A549 (cell line): ENCODE measurements at regions not wholly inside any gene's neighbourhood (a gene's known extent, or its start where the extent isn't known, plus 50 kb on each side); places are given as distances from the start of the nearest gene placed in this dataset.

Experiments used
- ATAC-seq, 2 experiments: fragments of 200-7000 bp in 1 of 2; fragments of >200 bp in 1 of 2; cut with Nextera tagmentation in 1 of 2; cut with Tn5 transposase in 1 of 2; 3 replicates each; pipeline versions ENCODE4 v1.8.0 to v1.9.1; 2018 to 2020; ENCODE audit warnings: mild to moderate bottlenecking in 1 of 2, moderate library complexity in 1 of 2
- CTCF ChIA-PET: fragments of 300-600 bp; sonication (Branson Sonifier 250); formaldehyde crosslinking; extraction: SDS; loops from one replicate; lab custom pipeline; 2021; ENCODE audit warnings: antibody characterized with exemption, inconsistent platforms; lab: Yijun Ruan, JAX
- POLR2A ChIA-PET: fragments of 350-600 bp; formaldehyde crosslinking; extraction: SDS; loops from one replicate; lab custom pipeline; 2021; ENCODE audit warnings: antibody characterized with exemption, inconsistent platforms; lab: Yijun Ruan, JAX
- DNase-seq, 2 experiments: peaks; one replicate each; pipeline versions ENCODE4 v3.0.0 to v3.0.0-alpha.2; 2011 to 2016; ENCODE audit warnings: low read depth in 1 of 2, low spot score in 1 of 2
- FAIRE-seq: peaks from 2 replicates; lab custom pipeline; 2011; peaks lifted over from hg19 to GRCh38; lab: Jason Lieb, UNC
- H3K27ac ChIP-seq, 2 experiments: fragments of >200 bp; sonication (Bioruptor Twin); formaldehyde crosslinking; 3 replicates each; pipeline ENCODE4 v1.5.1; 2016 to 2017
- H3K4me1 ChIP-seq: fragments of >200 bp; sonication (Bioruptor Twin); formaldehyde crosslinking; 3 replicates; pipeline ENCODE4 v1.6.1; 2016
- H3K4me2 ChIP-seq: fragments of >200 bp; sonication (Bioruptor Twin); formaldehyde crosslinking; 3 replicates; pipeline ENCODE4 v1.6.1; 2016
- H3K4me3 ChIP-seq: fragments of >200 bp; sonication (Bioruptor Twin); formaldehyde crosslinking; 3 replicates; pipeline ENCODE4 v1.5.1; 2016
- H3K9me3 ChIP-seq: fragments of >200 bp; sonication (Bioruptor Twin); formaldehyde crosslinking; 3 replicates; pipeline ENCODE4 v1.6.1; 2016
- CBX8 ChIP-seq: fragments of 200-600 bp; sonication (generic); IDR thresholded peaks from 2 replicates; pipeline ENCODE4 v1.6.1; 2016
- CEBPB ChIP-seq, 2 experiments: fragments of >200 bp in 1 of 2; sonication (Bioruptor Twin) in 1 of 2; formaldehyde crosslinking in 1 of 2; IDR thresholded peaks; 2 replicates each; pipeline ENCODE4 v1.6.1; 2012 to 2016
- CHD4 ChIP-seq: fragments of 200-600 bp; sonication (generic); IDR thresholded peaks from 2 replicates; pipeline ENCODE4 v1.6.1; 2016; ENCODE audit warnings: antibody characterized with exemption, mild to moderate bottlenecking, borderline replicate concordance
- EHF ChIP-seq: fragments of 250-450 bp; sonication (Bioruptor Pico); IDR thresholded peaks from 2 replicates; pipeline ENCODE4 v1.5.0; 2020; ENCODE audit warnings: mild to moderate bottlenecking
- FOSB ChIP-seq: fragments of 250-450 bp; sonication (Bioruptor Pico); IDR thresholded peaks from 2 replicates; pipeline ENCODE4 v1.5.0; 2020; ENCODE audit warnings: mild to moderate bottlenecking, moderate library complexity
- FOSL2 ChIP-seq, 2 experiments: fragments of 450-650 bp in 1 of 2; fragments of >200 bp in 1 of 2; sonication (Bioruptor Twin) in 1 of 2; formaldehyde crosslinking; IDR thresholded peaks; 2 replicates each; pipeline versions ENCODE4 v1.5.0 to v1.6.1; 2016 to 2020; ENCODE audit warnings: mild to moderate bottlenecking in 1 of 2, moderate library complexity in 1 of 2
- HDAC2 ChIP-seq: fragments of 200-600 bp; sonication (generic); IDR thresholded peaks from 2 replicates; pipeline ENCODE4 v1.6.1; 2016
- HEYL ChIP-seq: fragments of 250-450 bp; sonication (Bioruptor Pico); IDR thresholded peaks from 2 replicates; pipeline ENCODE4 v1.8.0; 2021; ENCODE audit warnings: mild to moderate bottlenecking, moderate library complexity
- HOXA7 ChIP-seq: fragments of 250-450 bp; sonication (Bioruptor Pico); IDR thresholded peaks from 2 replicates; pipeline ENCODE4 v1.5.0; 2020; ENCODE audit warnings: mild to moderate bottlenecking, moderate library complexity
- HOXB5 ChIP-seq: fragments of 250-450 bp; sonication (Bioruptor Pico); IDR thresholded peaks from 2 replicates; pipeline ENCODE4 v1.5.0; 2020; ENCODE audit warnings: mild to moderate bottlenecking, moderate library complexity
- JUN ChIP-seq, 2 experiments: fragments of >200 bp; sonication (Bioruptor Twin); formaldehyde crosslinking; IDR thresholded peaks; 2 replicates in 1 of 2; 3 replicates in 1 of 2; pipeline ENCODE4 v1.6.1; 2016 to 2017
- JUNB ChIP-seq: fragments of >200 bp; sonication (Bioruptor Twin); formaldehyde crosslinking; IDR thresholded peaks from 2 replicates; pipeline ENCODE4 v1.6.1; 2016
- MYC ChIP-seq: IDR thresholded peaks from 2 replicates; pipeline ENCODE4 v1.6.1; 2012; ENCODE audit warnings: mild to moderate bottlenecking, inconsistent platforms, low read length, improper control_type of control experiment, borderline replicate concordance
- NFE2L2 ChIP-seq: fragments of 150-350 bp; conservative IDR thresholded peaks from 2 replicates; pipeline ENCODE4 v1.6.1; 2014; ENCODE audit warnings: low read length
- NPAS2 ChIP-seq: fragments of 250-450 bp; sonication (Bioruptor Pico); IDR thresholded peaks from 2 replicates; pipeline ENCODE4 v1.8.0; 2022; ENCODE audit warnings: mild to moderate bottlenecking, moderate library complexity, borderline replicate concordance
- NR3C1 ChIP-seq: fragments of >200 bp; sonication (Bioruptor Twin); formaldehyde crosslinking; IDR thresholded peaks from 3 replicates; pipeline ENCODE4 v1.6.1; 2017
- RAD21 ChIP-seq, 2 experiments: fragments of >200 bp in 1 of 2; sonication (Bioruptor Twin) in 1 of 2; formaldehyde crosslinking in 1 of 2; IDR thresholded peaks in 1 of 2; conservative IDR thresholded peaks in 1 of 2; 2 replicates in 1 of 2; 3 replicates in 1 of 2; pipeline ENCODE4 v1.6.1; 2012 to 2018; ENCODE audit warnings: inconsistent platforms in 1 of 2
- RFX5 ChIP-seq: fragments of 450-650 bp; IDR thresholded peaks from 2 replicates; pipeline ENCODE4 v1.7.1; 2014; ENCODE audit warnings: antibody characterized with exemption, mild to moderate bottlenecking, moderate library complexity
- SREBF2 ChIP-seq: fragments of 450-650 bp; IDR thresholded peaks from 2 replicates; pipeline ENCODE4 v1.6.1; 2014; ENCODE audit warnings: mild to moderate bottlenecking, moderate library complexity
- TFCP2L1 ChIP-seq: fragments of 250-450 bp; sonication (Bioruptor Pico); IDR thresholded peaks from 2 replicates; pipeline ENCODE4 v1.5.0; 2021; ENCODE audit warnings: mild to moderate bottlenecking
- TP53 ChIP-seq: fragments of 250-450 bp; sonication (Bioruptor Pico); IDR thresholded peaks from 2 replicates; pipeline ENCODE4 v1.5.0; 2021; ENCODE audit warnings: mild to moderate bottlenecking, moderate library complexity
- ZC3H11A ChIP-seq: fragments of 450-650 bp; IDR thresholded peaks from 2 replicates; pipeline ENCODE4 v1.6.1; 2014; ENCODE audit warnings: antibody characterized with exemption, mild to moderate bottlenecking
- ZFP36 ChIP-seq: fragments of 450-650 bp; IDR thresholded peaks from 2 replicates; pipeline ENCODE4 v1.6.1; 2014; ENCODE audit warnings: borderline replicate concordance; ENCODE audit not compliant: partially characterized antibody
- ZSCAN20 ChIP-seq: fragments of 250-450 bp; sonication (Bioruptor Pico); IDR thresholded peaks from 2 replicates; pipeline ENCODE4 v1.8.0; 2022; ENCODE audit warnings: mild to moderate bottlenecking, moderate library complexity
- WGBS: methylation state at CpG from one replicate; pipeline ENCODE4 v1.1.6; 2017; ENCODE audit errors: missing lambda C conversion rate; 5-methylcytosine and 5-hydroxymethylcytosine counted together
- TF ChIP-seq, protein P1 (sequence below): fragments of >200 bp; sonication (Bioruptor Twin); formaldehyde crosslinking; IDR thresholded peaks from 2 replicates; pipeline ENCODE4 v1.6.1; 2016
- TF ChIP-seq, protein P2 (sequence below): fragments of 250-450 bp; sonication (Bioruptor Pico); IDR thresholded peaks from 2 replicates; pipeline ENCODE4 v1.5.0; 2020; ENCODE audit warnings: low read depth, mild to moderate bottlenecking, moderate library complexity
- TF ChIP-seq, protein P3 (sequence below): IDR thresholded peaks from 2 replicates; pipeline ENCODE4 v1.6.1; 2012; ENCODE audit warnings: low read depth, borderline replicate concordance
- TF ChIP-seq, protein P4 (sequence below): IDR thresholded peaks from 2 replicates; pipeline ENCODE4 v1.6.1; 2012
- TF ChIP-seq, protein P5 (sequence below): fragments of 450-650 bp; IDR thresholded peaks from 2 replicates; pipeline ENCODE4 v1.6.1; 2014; ENCODE audit warnings: antibody characterized with exemption

DNA sequence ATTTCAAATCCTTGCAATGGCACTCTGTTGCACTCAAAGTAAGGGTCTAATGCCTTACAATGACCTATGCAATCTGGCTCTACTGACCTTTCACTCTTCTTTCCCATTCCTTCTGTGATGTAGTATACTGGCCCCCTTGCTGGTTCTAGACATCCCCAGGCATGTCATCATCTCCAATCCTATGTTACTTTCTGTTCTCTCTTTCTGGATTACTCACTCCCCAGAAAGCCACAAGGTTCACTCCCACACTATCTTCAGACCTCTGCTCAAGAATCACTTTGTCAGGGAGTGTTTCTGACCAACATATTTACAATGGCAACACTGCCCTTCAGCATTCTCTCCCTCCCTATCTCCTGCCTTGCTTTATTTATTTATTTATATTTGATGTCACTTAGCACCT is 802.2 kb upstream of the WWC1 start:
- no peaks in the 10 kb centered on the region for H3K9me3 ChIP-seq
- H3K27ac ChIP-seq = no peak overlapping the region
- ATAC-seq (no peak), DNase-seq (no peak), FAIRE-seq (no peak)
- POLR2A ChIA-PET = no interaction called here
- H3K4me2 ChIP-seq = no peak overlapping the region
- H3K4me1 ChIP-seq = no peaks in the 10 kb centered on the region
- no peak overlapping the region for H3K4me3 ChIP-seq
- CTCF ChIA-PET = no interaction called here
- TF ChIP-seq FOSL2 (IDR thresholded peaks at IDR 0.05) (no peak), FOSL2 (CRISPR knock-in tag; IDR thresholded peaks at IDR 0.05) (no peak), NFE2L2 (no peak), CHD4 (no peak), RFX5 (no peak), ZC3H11A (no peak), JUNB (no peak), NR3C1 (no peak), HOXB5 (no peak), HOXA7 (CRISPR knock-in tag) (no peak), ZSCAN20 (CRISPR knock-in tag) (no peak), RAD21 (conservative IDR thresholded peaks at IDR 0.05 in 1 of 2, IDR thresholded peaks at IDR 0.05 in 1 of 2) (no peak)
- TF ChIP-seq, protein P1, sequence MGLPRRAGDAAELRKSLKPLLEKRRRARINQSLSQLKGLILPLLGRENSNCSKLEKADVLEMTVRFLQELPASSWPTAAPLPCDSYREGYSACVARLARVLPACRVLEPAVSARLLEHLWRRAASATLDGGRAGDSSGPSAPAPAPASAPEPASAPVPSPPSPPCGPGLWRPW = no peak
- TF ChIP-seq, protein P2, sequence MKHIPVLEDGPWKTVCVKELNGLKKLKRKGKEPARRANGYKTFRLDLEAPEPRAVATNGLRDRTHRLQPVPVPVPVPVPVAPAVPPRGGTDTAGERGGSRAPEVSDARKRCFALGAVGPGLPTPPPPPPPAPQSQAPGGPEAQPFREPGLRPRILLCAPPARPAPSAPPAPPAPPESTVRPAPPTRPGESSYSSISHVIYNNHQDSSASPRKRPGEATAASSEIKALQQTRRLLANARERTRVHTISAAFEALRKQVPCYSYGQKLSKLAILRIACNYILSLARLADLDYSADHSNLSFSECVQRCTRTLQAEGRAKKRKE (CRISPR knock-in tag) = no peak
- TF ChIP-seq, protein P3, sequence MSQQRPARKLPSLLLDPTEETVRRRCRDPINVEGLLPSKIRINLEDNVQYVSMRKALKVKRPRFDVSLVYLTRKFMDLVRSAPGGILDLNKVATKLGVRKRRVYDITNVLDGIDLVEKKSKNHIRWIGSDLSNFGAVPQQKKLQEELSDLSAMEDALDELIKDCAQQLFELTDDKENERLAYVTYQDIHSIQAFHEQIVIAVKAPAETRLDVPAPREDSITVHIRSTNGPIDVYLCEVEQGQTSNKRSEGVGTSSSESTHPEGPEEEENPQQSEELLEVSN = no peak
- TF ChIP-seq, all 56 proteins: peak for 0

DNA sequence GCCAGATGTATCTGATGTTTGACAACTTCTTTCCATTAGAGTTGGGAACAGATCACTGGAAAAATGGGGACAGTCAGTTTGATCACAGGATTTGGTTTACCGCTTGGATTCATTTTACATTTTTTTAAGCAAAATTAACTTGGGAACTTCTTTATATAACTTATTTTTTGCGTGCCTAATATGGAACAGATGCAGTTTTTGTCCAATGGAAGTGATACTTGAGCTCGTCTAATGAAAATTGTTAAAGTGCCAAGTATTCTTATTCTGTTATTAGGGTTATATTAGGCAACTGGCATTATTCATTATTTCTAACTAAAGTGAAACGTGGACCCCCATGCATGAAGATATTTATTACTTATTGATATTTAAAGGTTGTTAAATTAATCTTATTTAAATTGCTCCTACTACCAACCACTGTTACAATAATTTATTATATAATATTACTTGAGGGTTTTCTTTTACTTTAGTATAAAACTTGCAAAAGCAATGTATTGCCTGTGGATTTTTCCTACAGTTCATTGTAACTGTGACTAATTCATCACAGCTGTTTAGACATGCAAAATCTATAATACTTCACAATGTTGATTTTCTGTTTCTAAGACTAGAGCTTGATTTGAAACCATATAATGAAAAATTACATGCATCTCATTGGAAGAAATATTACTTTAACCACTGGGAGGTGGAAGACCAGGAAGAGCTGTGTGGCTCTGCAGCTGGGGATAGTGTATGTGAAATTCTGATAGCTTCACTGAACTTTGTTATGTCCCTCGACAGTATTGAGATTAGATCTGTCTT is 787.3 kb upstream of the WWC1 start:
- Histone ChIP-seq H3K9me3 (no peaks in the 10 kb centered on the region), H3K27ac (no peak overlapping the region), H3K4me3 (no peak overlapping the region), H3K4me2 (no peak overlapping the region), H3K4me1 (no peaks in the 10 kb centered on the region)
- TF ChIP-seq, protein P1 = no peak
- TF ChIP-seq NPAS2 (CRISPR knock-in tag) (no peak), CEBPB (IDR thresholded peaks at IDR 0.05) (no peak), ZFP36 (no peak), JUN (IDR thresholded peaks at IDR 0.05) (no peak), CBX8 (no peak)
- 20% methylated on average over 5 of the region's 5 CpGs for WGBS
- POLR2A ChIA-PET = no interaction called here
- FAIRE-seq (no peak), DNase-seq (no peak), ATAC-seq (no peak)
- CTCF ChIA-PET = no interaction called here

DNA sequence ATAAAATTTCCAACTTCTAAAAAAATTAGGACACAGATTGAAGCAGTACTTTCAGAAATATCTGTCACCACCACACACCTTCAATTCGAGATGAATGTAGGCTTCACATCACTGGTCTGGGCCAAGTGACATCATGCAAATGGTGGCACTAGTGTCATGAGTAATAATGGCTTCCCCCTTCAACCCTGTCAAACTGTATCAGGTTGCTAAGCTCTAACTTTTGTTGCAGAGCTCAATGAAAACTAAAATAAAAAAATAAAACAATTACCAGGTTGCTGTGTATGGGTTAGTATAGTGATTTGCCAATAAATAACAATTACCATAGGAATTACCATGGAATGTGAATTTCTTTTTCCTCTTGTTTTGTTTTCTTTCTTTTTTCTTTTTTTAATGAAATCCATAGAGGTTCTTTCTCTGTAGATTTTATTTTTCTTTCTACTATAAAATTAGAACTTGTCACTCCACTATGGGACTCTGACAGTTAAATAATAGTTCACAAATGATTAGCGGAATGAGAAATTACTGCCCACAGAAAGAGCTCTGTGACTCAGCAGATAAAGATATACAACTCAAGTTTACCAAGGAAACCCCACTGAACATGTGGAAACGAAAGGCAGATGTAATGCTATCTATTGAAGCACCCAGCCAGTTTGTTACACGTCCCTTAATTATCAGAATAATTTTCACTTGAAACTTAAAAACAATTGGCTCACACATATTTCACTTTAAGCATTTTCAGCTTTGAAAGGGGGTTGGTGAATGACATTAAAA is 783.8 kb upstream of the WWC1 start:
- Histone ChIP-seq H3K4me2 (no peak overlapping the region), H3K27ac (no peak overlapping the region), H3K9me3 (no peaks in the 10 kb centered on the region), H3K4me1 (no peaks in the 10 kb centered on the region), H3K4me3 (no peak overlapping the region)
- DNase-seq = no peak
- CTCF ChIA-PET = interaction anchor here (0.9 to 1.3 kb wide), 2 partner anchors 18 to 540 kb away, joined by 3 read pairs; no protein-coding TSS in a partner anchor
- 4% methylated on average over 4 of the region's 4 CpGs for WGBS
- FAIRE-seq = no peak
- no peak for ATAC-seq
- POLR2A ChIA-PET = no interaction called here
- TF ChIP-seq, protein P4, sequence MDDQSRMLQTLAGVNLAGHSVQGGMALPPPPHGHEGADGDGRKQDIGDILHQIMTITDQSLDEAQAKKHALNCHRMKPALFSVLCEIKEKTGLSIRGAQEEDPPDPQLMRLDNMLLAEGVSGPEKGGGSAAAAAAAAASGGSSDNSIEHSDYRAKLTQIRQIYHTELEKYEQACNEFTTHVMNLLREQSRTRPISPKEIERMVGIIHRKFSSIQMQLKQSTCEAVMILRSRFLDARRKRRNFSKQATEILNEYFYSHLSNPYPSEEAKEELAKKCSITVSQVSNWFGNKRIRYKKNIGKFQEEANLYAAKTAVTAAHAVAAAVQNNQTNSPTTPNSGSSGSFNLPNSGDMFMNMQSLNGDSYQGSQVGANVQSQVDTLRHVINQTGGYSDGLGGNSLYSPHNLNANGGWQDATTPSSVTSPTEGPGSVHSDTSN = no peak
- no peak for TF ChIP-seq HDAC2
- no peak for TF ChIP-seq HEYL (CRISPR knock-in tag)
- TF ChIP-seq SREBF2 = no peak
- no peak for TF ChIP-seq HOXA7 (CRISPR knock-in tag)
- TF ChIP-seq JUNB = no peak
- no peak for TF ChIP-seq EHF
- no peak for TF ChIP-seq TP53
- TF ChIP-seq JUN (IDR thresholded peaks at IDR 0.05) = no peak
- no peak for TF ChIP-seq TFCP2L1 (CRISPR knock-in tag)
- TF ChIP-seq FOSB = no peak
- TF ChIP-seq, protein P5, sequence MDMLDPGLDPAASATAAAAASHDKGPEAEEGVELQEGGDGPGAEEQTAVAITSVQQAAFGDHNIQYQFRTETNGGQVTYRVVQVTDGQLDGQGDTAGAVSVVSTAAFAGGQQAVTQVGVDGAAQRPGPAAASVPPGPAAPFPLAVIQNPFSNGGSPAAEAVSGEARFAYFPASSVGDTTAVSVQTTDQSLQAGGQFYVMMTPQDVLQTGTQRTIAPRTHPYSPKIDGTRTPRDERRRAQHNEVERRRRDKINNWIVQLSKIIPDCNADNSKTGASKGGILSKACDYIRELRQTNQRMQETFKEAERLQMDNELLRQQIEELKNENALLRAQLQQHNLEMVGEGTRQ = no peak
- TF ChIP-seq MYC = no peak
- TF ChIP-seq CEBPB (IDR thresholded peaks at IDR 0.05) = no peak
- TF ChIP-seq NR3C1 = no peak
